GM12891 (cell line): ENCODE measurements at regions not wholly inside any gene's neighbourhood (a gene's known extent, or its start where the extent isn't known, plus 50 kb on each side); places are given as distances from the start of the nearest gene placed in this dataset.

Experiments used
- PAX5 ChIP-seq: IDR thresholded peaks from 2 replicates; pipeline ENCODE4 v1.6.1; 2011; ENCODE audit warnings: low read length, moderate library complexity, mild to moderate bottlenecking; ENCODE audit not compliant: insufficient read depth, severe bottlenecking
- POLR2A ChIP-seq: IDR thresholded peaks from 2 replicates; pipeline ENCODE4 v1.6.1; 2011; ENCODE audit warnings: low read depth, low read length, control low read depth
- POLR2AphosphoS5 ChIP-seq: IDR thresholded peaks from 2 replicates; pipeline ENCODE4 v1.6.1; 2011; ENCODE audit warnings: low read depth, low read length, control low read depth
- POU2F2 ChIP-seq: IDR thresholded peaks from 2 replicates; pipeline ENCODE4 v1.6.1; 2011; ENCODE audit warnings: low read depth, mild to moderate bottlenecking, control low read depth, low read length, moderate library complexity
- SPI1 ChIP-seq: IDR thresholded peaks from 2 replicates; pipeline ENCODE4 v1.6.1; 2011; ENCODE audit warnings: low read depth, low read length, control low read depth
- TAF1 ChIP-seq: IDR thresholded peaks from 2 replicates; pipeline ENCODE4 v1.6.1; 2011; ENCODE audit warnings: low read depth, low read length, control low read depth

- no peak for TF ChIP-seq POLR2A
- TF ChIP-seq POLR2AphosphoS5, result no peak
- no peak for TF ChIP-seq SPI1
- no peak for TF ChIP-seq PAX5
- TF ChIP-seq TAF1, result no peak
- no peak for TF ChIP-seq POU2F2
Measured at GRCh38 chr9:28503573-28503972, 930.3 kb upstream of the C9orf72 start.
